ENCODE measurements at regions not wholly inside any gene's neighbourhood (a gene's known extent, or its start where the extent isn't known, plus 50 kb on each side); places are given as distances from the start of the nearest gene placed in this dataset.
A peak's percentile ranks its signal among the peaks of the same experiment; 100 is the strongest.
"Not testable (repeated sequence)": the region's sequence is repeated elsewhere in the genome, so short reads cannot be mapped to it uniquely, and the experiment has no call there.

GRCh38 chr7:93830141-93830925 lies 60.2 kb downstream of the TFPI2 start:
- DNase-seq, result no peak

DNA sequence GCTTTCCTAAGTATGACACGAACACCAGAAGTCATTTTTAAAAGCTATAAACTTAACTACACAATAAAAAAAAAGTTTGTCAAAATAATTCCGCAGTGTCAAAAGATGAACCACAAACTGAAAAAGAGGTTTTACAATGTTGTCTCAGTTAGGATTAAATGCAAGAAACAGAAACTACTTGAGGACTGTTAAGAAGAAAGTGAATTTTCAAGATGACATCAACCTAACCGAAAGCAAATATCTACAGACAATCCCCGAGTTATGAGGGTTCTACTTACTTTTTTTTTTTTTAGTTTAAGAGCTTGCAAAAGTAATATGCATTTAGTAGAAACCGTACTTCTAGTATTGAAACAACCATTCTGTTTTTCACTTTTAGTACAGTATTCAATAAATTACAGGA lies 62.3 kb downstream of the TFPI2 start:
- no peak for DNase-seq

GRCh38 chr7:93823621-93824020 lies 66.9 kb downstream of the TFPI2 start:
- no peak for DNase-seq

GRCh38 chr7:93821463-93821862 lies 69.1 kb downstream of the TFPI2 start:
- no peak for DNase-seq

GRCh38 chr7:93819699-93820098 lies 70.9 kb downstream of the TFPI2 start:
- DNase-seq, result no peak

DNA sequence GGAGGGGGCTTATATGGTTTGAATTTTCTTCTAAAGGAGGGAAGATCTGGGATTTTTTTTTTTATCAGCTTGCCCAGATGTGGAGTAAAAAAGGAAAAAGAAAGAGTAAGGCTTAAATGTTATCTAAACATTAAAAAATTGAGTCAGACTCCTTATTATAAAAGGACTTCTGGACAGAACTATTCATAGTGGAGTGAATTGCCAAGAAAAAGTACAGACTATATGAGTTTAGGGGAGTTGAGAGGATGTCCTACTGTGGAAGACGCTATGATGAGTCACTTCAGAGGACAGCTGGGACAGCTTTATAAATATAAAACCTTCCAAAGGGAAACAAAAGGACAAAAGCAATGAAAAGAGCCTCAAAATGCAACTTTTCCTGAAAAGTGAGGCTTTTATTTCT lies 73.0 kb downstream of the TFPI2 start:
- DNase-seq, result no peak

DNA sequence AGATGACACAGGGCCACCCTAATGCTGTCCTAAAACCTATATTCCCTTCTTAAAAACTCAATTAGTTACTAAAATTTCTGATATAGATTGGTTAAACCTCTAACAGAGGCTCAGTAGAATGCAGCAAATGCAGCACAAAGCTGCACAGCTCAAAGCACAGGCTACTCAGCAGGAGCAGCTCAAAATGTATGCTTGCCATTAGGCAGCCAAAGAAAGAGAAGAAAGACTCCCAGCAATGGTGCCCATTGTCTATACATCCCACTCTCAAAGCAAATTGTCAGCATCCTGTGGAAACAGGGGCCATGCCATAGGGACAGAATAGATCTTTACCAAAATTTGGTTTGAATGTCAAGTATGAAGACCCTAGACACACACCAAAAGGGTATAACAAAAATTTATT lies 73.5 kb downstream of the TFPI2 start:
- DNase-seq, result no peak

DNA sequence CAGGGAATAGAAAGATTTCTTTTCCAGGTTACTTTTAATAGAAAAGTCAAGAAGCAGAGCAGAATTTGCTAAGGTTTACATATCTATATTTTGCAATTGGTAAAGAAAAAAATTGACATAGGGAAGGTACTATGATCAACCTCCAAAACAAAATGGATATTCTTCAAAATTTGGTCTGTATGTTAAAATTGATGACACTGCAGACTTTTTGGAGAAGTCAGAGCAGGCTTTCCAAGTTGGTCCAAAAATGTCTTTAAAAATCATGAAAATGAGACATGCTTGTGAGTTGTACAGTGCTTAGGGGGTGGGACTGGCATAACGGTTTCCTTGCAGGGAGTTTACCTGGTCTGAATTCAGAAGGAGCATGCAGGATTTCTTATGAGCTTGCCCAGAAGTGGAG lies 77.0 kb downstream of the TFPI2 start:
- no peak for DNase-seq

DNA sequence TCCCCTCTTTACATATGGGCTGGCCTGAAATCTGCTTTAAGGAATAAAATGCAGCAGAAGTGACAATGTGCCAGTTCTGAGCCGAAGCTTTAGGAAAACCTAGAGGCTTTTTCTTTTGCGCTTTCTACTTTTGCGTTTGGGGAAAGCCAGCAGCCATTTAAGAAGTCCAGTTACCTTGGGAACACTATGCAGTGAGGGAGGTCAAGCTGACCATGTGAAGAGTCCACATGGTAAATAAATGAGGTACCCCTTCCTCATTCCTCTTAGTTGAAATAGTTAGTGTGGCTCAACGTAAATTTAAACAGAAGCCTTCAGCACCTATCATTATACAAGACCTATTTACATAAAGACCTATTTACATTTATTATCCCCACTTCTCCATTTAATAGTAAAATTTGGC lies 78.5 kb downstream of the TFPI2 start:
- DNase-seq, result no peak

- no peak for DNase-seq
Measured at GRCh38 chr7:93811198-93811597, 79.4 kb downstream of the TFPI2 start.

DNA sequence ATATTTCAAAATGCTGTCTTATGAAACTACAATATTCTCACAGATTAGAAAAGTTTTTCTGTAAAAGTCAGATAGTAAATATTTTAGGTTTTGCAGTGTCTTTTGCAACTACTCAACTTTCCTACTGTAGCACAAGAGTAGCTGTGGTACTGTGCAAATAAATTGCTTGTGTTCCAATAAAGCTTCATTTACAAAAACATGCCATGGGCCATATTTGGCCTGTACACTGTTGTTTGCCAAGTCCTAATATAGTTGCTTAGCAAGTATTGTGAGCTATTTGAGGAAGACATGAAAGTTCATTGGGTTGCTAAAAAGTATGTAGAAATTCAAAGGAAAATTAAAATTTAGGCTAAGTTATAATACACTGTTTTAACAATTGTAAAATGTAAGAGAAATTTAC lies 80.0 kb downstream of the TFPI2 start:
- no peak for DNase-seq

DNA sequence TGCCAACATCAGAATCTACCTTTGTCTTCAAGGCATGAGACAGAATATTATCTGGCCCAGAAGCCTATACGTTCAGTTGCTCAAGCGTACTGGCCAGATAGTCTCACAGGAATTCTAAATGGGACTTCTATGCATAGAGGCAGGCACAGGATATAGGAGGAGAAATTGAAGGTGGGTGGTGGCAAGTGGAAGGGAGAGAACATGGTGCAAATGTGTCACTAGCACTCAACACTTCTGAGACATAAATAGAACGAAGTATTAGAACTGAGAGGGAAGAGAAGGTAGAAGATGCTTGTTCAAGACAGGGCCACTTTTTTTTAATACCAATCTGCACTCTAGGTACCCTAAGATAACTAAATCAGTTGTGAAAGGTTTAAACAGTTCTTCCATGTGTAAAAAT lies 85.8 kb downstream of the TFPI2 start:
- no peak for DNase-seq

DNA sequence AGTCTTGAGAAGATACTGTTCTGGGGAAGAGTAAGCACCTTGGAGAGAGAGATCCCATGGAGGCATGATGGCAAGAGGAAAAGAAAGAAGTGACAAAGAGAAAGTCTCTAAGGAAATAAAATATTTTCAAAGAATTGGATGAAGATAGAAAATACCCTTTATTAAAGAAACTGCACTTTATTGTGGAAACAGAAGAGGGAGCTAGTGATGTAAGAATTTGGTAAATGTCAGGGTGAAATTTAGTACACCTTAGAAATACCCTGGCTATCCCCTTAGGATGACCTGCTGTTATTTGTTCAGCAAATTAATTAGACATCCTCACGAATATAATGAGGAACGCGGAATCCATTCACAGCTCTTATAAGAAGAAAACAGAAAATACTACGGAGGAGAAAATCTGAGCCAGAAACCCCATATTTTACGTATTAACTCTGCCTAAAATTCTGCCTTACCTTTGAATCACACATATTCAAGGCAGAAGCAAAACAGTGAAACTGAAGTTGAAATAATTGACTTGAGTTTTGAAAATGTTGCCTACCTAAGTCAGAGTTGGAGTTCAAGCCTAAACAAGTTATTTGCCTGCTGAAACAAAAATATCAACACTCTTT lies 90.7 kb downstream of the TFPI2 start:
- DNase-seq, result peak; percentile 11

- DNase-seq, result not testable (repeated sequence)
Measured at GRCh38 chr7:93793084-93793697, 97.4 kb downstream of the TFPI2 start.

DNA sequence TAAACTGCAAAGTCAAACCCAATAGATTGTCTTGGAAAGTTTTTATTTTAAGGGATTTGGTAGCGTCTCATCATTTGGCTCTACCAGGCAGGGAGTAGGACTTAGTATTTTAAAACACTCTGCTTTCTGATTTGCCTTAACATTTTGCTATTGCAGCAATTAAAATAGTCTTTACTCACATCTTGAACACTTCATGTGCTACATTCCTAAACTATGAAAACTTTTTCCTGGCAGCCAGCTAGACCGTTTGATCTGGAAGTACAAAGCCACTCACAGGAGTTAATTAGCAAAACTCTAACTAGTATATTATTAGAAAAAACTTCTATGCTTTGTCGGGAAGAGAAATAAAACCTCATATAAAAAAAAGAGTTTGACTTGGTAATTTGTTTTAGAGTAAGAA lies 111.4 kb downstream of the TFPI2 start:
- DNase-seq, result peak; percentile 5

GRCh38 chr7:93778384-93778783 lies 112.2 kb downstream of the TFPI2 start:
- no peak for DNase-seq

DNA sequence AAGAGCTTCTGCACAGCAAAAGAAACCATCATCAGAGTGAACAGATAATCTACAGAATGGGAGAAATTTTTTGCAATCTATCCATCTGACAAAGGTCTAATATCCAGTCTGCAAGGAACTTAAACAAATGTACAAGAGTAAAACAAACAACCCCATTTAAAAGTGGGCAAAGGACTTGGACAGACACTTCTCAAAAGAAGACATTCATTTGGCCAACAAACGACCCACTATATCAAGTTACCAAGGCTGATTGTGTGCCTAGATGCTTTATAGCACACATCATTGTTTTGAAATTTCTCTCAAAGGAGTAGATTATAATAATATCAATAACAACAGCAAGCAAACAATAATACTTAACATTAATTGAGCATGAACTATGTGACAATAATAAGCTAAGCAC lies 117.1 kb downstream of the TFPI2 start:
- DNase-seq, result no peak

- no peak for DNase-seq
Measured at GRCh38 chr7:93765475-93765874, 125.1 kb downstream of the TFPI2 start.

DNA sequence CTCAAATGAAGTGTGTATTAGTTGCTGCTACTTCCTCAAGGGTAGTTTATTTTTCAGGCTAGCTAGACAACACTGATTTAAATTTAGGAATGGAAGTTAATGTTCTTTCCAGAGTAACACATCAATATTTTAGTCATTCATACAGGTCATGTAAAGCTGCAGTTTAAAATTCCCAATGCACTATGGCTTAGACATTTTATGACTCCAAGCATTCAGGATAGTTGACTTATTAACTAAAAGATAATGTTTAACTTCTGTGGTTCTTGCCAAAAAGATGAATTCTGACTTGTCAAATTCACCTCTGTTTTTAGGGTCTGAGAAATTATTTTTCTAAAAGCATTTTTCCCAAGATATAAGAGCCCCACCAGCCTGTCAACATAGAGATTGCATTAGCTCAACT lies 131.9 kb downstream of the TFPI2 start:
- DNase-seq, result no peak

- DNase-seq, result no peak
Measured at GRCh38 chr7:93757426-93757825, 133.1 kb downstream of the TFPI2 start.

DNA sequence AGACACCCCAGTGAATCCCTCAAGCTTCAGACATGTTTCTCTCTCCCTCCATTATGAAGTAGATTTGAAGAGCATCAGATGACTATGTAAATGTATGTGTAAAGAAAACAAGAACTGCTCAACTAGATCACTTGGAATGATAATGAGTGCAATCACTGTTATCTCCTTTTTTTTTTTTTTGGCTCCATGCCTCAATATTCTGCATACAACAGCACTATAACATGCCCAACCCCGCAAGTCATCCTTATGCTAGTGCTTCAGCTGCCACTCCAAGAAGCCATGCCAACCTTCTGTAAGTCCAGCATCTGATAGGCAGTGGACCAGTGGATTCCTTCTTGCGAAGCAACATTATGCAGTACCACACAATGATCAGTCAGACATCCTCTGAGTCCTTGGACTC lies 133.7 kb downstream of the TFPI2 start:
- DNase-seq, result no peak

DNA sequence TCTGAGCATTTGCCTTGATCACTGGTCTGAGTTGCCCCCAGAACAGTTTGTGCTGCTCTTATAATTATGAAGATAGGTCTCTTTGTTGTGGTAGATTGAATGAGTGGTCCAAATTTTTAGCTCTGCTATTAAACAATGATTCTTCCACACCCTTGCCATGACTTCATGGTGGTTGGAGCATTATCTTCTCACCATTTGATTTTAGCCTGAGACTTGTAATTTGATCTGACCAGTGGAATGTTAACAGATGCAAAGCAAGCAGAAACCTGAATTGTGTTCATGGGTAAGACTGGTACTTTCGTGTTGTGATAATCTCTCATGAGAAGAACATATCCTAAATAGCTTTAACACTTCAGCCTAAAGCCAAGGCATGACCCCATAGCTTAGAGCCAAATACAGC lies 139.1 kb downstream of the TFPI2 start:
- no peak for DNase-seq

GRCh38 chr7:93750986-93751385 lies 139.6 kb downstream of the TFPI2 start:
- DNase-seq, result no peak

- DNase-seq, result no peak
Measured at GRCh38 chr7:93747019-93747418, 143.5 kb downstream of the TFPI2 start.

Measured in tongue (tissue), 1 donor.